ENCODE measurements at regions not wholly inside any gene's neighbourhood (a gene's known extent, or its start where the extent isn't known, plus 50 kb on each side); places are given as distances from the start of the nearest gene placed in this dataset.
"Not testable (repeated sequence)": the region's sequence is repeated elsewhere in the genome, so short reads cannot be mapped to it uniquely, and the experiment has no call there.

GRCh38 chr9:30522061-30522460 is 1862.4 kb upstream of the ACO1 start:
- no peak for DNase-seq (ENCODE audit: low spot score)
- in situ Hi-C loops (cut with HindIII; ENCODE audit: low sequenced_read_pairs), result no loop called here

GRCh38 chr9:30522486-30522885 is 1862.0 kb upstream of the ACO1 start:
- DNase-seq (ENCODE audit: low spot score), result no peak
- in situ Hi-C loops (cut with HindIII; ENCODE audit: low sequenced_read_pairs), result no loop called here

- DNase-seq (ENCODE audit: low spot score), result no peak
- in situ Hi-C loops (cut with HindIII; ENCODE audit: low sequenced_read_pairs), result no loop called here
These were observed 1860.1 kb upstream of the ACO1 start for GRCh38 chr9:30524311-30524710.

GRCh38 chr9:30534455-30534854 is 1850.0 kb upstream of the ACO1 start:
- no peak for DNase-seq (ENCODE audit: low spot score)
- in situ Hi-C loops (cut with HindIII; ENCODE audit: low sequenced_read_pairs), result no loop called here

- in situ Hi-C loops (cut with HindIII; ENCODE audit: low sequenced_read_pairs), result no loop called here
- no peak for DNase-seq (ENCODE audit: low spot score)
These were observed 1849.5 kb upstream of the ACO1 start for GRCh38 chr9:30534896-30535295.

- in situ Hi-C loops (cut with HindIII; ENCODE audit: low sequenced_read_pairs), result no loop called here
- no peak for DNase-seq (ENCODE audit: low spot score)
These were observed 1847.9 kb upstream of the ACO1 start for GRCh38 chr9:30536494-30536893.

GRCh38 chr9:30539696-30540095 is 1844.7 kb upstream of the ACO1 start:
- DNase-seq (ENCODE audit: low spot score), result not testable (repeated sequence)

GRCh38 chr9:30574355-30575151 is 1809.9 kb upstream of the ACO1 start:
- in situ Hi-C loops (cut with HindIII; ENCODE audit: low sequenced_read_pairs), result no loop called here
- DNase-seq (ENCODE audit: low spot score), result no peak

More at GRCh38 chr9:30539696-30540095, 1844.7 kb upstream of the ACO1 start:
- in situ Hi-C loops (cut with HindIII; ENCODE audit: low sequenced_read_pairs), result not testable (repeated sequence)

- in situ Hi-C loops (cut with HindIII; ENCODE audit: low sequenced_read_pairs), result no loop called here
- DNase-seq (ENCODE audit: low spot score), result no peak
These were observed 1809.2 kb upstream of the ACO1 start for GRCh38 chr9:30575218-30575617.

- in situ Hi-C loops (cut with HindIII; ENCODE audit: low sequenced_read_pairs), result no loop called here
- DNase-seq (ENCODE audit: low spot score), result no peak
These were observed 1808.8 kb upstream of the ACO1 start for GRCh38 chr9:30575691-30576090.

- in situ Hi-C loops (cut with HindIII; ENCODE audit: low sequenced_read_pairs), result no loop called here
- DNase-seq (ENCODE audit: low spot score), result no peak
These were observed 1804.6 kb upstream of the ACO1 start for GRCh38 chr9:30579810-30580209.

GRCh38 chr9:30582240-30582639 is 1802.2 kb upstream of the ACO1 start:
- DNase-seq (ENCODE audit: low spot score), result no peak
- in situ Hi-C loops (cut with HindIII; ENCODE audit: low sequenced_read_pairs), result no loop called here

GRCh38 chr9:30584559-30584958 is 1799.9 kb upstream of the ACO1 start:
- in situ Hi-C loops (cut with HindIII; ENCODE audit: low sequenced_read_pairs), result no loop called here
- DNase-seq (ENCODE audit: low spot score), result no peak

- in situ Hi-C loops (cut with HindIII; ENCODE audit: low sequenced_read_pairs), result no loop called here
- DNase-seq (ENCODE audit: low spot score), result no peak
These were observed 1793.0 kb upstream of the ACO1 start for GRCh38 chr9:30591461-30591860.

- in situ Hi-C loops (cut with HindIII; ENCODE audit: low sequenced_read_pairs), result no loop called here
- DNase-seq (ENCODE audit: low spot score), result no peak
These were observed 1786.8 kb upstream of the ACO1 start for GRCh38 chr9:30597608-30598007.

GRCh38 chr9:30605936-30606335 is 1778.5 kb upstream of the ACO1 start:
- in situ Hi-C loops (cut with HindIII; ENCODE audit: low sequenced_read_pairs), result no loop called here
- no peak for DNase-seq (ENCODE audit: low spot score)

- in situ Hi-C loops (cut with HindIII; ENCODE audit: low sequenced_read_pairs), result no loop called here
- no peak for DNase-seq (ENCODE audit: low spot score)
These were observed 1774.7 kb upstream of the ACO1 start for GRCh38 chr9:30609713-30610112.

- in situ Hi-C loops (cut with HindIII; ENCODE audit: low sequenced_read_pairs); DNase-seq (ENCODE audit: low spot score): not testable (repeated sequence)
These were observed 1767.7 kb upstream of the ACO1 start for GRCh38 chr9:30616782-30617181.

- DNase-seq (ENCODE audit: low spot score), result no peak
- in situ Hi-C loops (cut with HindIII; ENCODE audit: low sequenced_read_pairs), result no loop called here
These were observed 1761.9 kb upstream of the ACO1 start for GRCh38 chr9:30622561-30622960.

GRCh38 chr9:30628915-30629567 is 1755.4 kb upstream of the ACO1 start:
- DNase-seq (ENCODE audit: low spot score), result no peak
- in situ Hi-C loops (cut with HindIII; ENCODE audit: low sequenced_read_pairs), result no loop called here

GRCh38 chr9:30630459-30630858 is 1754.0 kb upstream of the ACO1 start:
- DNase-seq (ENCODE audit: low spot score), result no peak
- in situ Hi-C loops (cut with HindIII; ENCODE audit: low sequenced_read_pairs), result no loop called here

Data from G401 (cell line).